KG1 (cell line): ENCODE measurements at regions not wholly inside any gene's neighbourhood (a gene's known extent, or its start where the extent isn't known, plus 50 kb on each side); places are given as distances from the start of the nearest gene placed in this dataset.

Experiments
- DNase-seq: peaks from one replicate; lab custom pipeline; 2025; lab: John Stamatoyannopoulos, UW

GRCh38 chr15:81865850-81866537 is 179.8 kb downstream of the MEX3B start:
- DNase-seq = no peak

- DNase-seq = no peak
Measured at GRCh38 chr15:81863162-81863561, 182.7 kb downstream of the MEX3B start.

- no peak for DNase-seq
Measured at GRCh38 chr15:81859737-81860516, 185.9 kb downstream of the MEX3B start.

GRCh38 chr15:81858586-81858985 is 187.2 kb downstream of the MEX3B start:
- DNase-seq = no peak

GRCh38 chr15:81858136-81858535 is 187.7 kb downstream of the MEX3B start:
- no peak for DNase-seq

- no peak for DNase-seq
Measured at GRCh38 chr15:81856634-81857026, 189.2 kb downstream of the MEX3B start.

GRCh38 chr15:81856001-81856633 is 189.7 kb downstream of the MEX3B start:
- DNase-seq = no peak

GRCh38 chr15:81853150-81853748 is 192.6 kb downstream of the MEX3B start:
- DNase-seq = no peak

GRCh38 chr15:81852411-81853149 is 193.2 kb downstream of the MEX3B start:
- DNase-seq = no peak

GRCh38 chr15:81851757-81852156 is 194.1 kb downstream of the MEX3B start:
- DNase-seq = no peak

- DNase-seq = no peak
Measured at GRCh38 chr15:81851325-81851724, 194.5 kb downstream of the MEX3B start.

GRCh38 chr15:81849289-81849688 is 196.5 kb downstream of the MEX3B start:
- DNase-seq = no peak

GRCh38 chr15:81848701-81849100 is 197.1 kb downstream of the MEX3B start:
- no peak for DNase-seq

GRCh38 chr15:81843757-81844407 is 201.9 kb downstream of the MEX3B start:
- DNase-seq = no peak

GRCh38 chr15:81843226-81843625 is 202.6 kb downstream of the MEX3B start:
- DNase-seq = no peak

GRCh38 chr15:81839387-81839786 is 206.4 kb downstream of the MEX3B start:
- DNase-seq = no peak

- DNase-seq = no peak
Measured at GRCh38 chr15:81835731-81836130, 210.1 kb downstream of the MEX3B start.

- no peak for DNase-seq
Measured at GRCh38 chr15:81830520-81830919, 215.3 kb downstream of the MEX3B start.

GRCh38 chr15:81829918-81830317 is 215.9 kb downstream of the MEX3B start:
- no peak for DNase-seq

- DNase-seq = no peak
Measured at GRCh38 chr15:81828135-81828534, 217.7 kb downstream of the MEX3B start.

- DNase-seq = no peak
Measured at GRCh38 chr15:81825136-81825535, 220.7 kb downstream of the MEX3B start.
